ENCODE measurements at regions not wholly inside any gene's neighbourhood (a gene's known extent, or its start where the extent isn't known, plus 50 kb on each side); places are given as distances from the start of the nearest gene placed in this dataset.

- TF ChIP-seq, protein P1, sequence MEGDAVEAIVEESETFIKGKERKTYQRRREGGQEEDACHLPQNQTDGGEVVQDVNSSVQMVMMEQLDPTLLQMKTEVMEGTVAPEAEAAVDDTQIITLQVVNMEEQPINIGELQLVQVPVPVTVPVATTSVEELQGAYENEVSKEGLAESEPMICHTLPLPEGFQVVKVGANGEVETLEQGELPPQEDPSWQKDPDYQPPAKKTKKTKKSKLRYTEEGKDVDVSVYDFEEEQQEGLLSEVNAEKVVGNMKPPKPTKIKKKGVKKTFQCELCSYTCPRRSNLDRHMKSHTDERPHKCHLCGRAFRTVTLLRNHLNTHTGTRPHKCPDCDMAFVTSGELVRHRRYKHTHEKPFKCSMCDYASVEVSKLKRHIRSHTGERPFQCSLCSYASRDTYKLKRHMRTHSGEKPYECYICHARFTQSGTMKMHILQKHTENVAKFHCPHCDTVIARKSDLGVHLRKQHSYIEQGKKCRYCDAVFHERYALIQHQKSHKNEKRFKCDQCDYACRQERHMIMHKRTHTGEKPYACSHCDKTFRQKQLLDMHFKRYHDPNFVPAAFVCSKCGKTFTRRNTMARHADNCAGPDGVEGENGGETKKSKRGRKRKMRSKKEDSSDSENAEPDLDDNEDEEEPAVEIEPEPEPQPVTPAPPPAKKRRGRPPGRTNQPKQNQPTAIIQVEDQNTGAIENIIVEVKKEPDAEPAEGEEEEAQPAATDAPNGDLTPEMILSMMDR (IDR thresholded peaks at IDR 0.05; ENCODE audit: low read depth, low read length, missing input control), result no peak
- TF ChIP-seq REST (IDR thresholded peaks at IDR 0.05) (no peak), NR2F2 (IDR thresholded peaks at IDR 0.05) (no peak), TAF1 (conservative IDR thresholded peaks at IDR 0.05) (no peak), YY1 (IDR thresholded peaks at IDR 0.05) (no peak), EGR1 (IDR thresholded peaks at IDR 0.05; ENCODE audit: low read depth in 2 of 2) (no peak)
- TF ChIP-seq, protein P2, sequence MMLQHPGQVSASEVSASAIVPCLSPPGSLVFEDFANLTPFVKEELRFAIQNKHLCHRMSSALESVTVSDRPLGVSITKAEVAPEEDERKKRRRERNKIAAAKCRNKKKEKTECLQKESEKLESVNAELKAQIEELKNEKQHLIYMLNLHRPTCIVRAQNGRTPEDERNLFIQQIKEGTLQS (IDR thresholded peaks at IDR 0.05), result no peak
Measured at GRCh38 chr5:166570865-166571264, 1720.6 kb upstream of the WWC1 start.

Data from liver (tissue), 3 donors.